GM21526 (cell line): ENCODE measurements at regions not wholly inside any gene's neighbourhood (a gene's known extent, or its start where the extent isn't known, plus 50 kb on each side); places are given as distances from the start of the nearest gene placed in this dataset.
"Not testable (repeated sequence)": the region's sequence is repeated elsewhere in the genome, so short reads cannot be mapped to it uniquely, and the experiment has no call there.

Experiments used
- ATAC-seq: cut with Tn5 transposase; IDR thresholded peaks from one replicate; pipeline ENCODE4 v1.9.1; 2021; ENCODE audit warnings: moderate library complexity; ENCODE audit not compliant: unreplicated experiment, low FRiP score

DNA sequence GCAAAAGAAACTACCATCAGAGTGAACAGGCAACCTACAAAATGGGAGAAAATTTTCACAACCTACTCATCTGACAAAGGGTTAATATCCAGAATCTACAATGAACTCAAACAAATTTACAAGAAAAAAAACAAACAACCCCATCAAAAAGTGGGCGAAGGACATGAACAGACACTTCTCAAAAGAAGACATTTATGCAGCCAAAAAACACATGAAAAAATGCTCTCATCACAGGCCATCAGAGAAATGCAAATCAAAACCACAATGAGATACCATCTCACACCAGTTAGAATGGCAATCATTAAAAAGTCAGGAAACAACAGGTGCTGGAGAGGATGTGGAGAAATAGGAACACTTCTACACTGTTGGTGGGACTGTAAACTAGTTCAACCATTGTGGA is 170.1 kb downstream of the MEX3B start:
- not testable (repeated sequence) for ATAC-seq

DNA sequence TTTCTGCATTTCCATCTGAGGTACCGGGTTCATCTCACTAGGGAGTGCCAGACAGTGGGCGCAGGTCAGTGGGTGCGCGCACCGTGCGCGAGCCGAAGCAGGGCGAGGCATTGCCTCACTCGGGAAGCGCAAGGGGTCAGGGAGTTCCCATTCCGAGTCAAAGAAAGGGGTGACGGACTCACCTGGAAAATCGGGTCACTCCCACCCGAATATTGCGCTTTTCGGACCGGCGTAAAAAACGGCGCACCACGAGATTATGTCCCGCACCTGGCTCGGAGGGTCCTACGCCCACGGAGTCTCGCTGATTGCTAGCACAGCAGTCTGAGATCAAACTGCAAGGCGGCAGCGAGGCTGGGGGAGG is 175.1 kb downstream of the MEX3B start:
- ATAC-seq: not testable (repeated sequence)

DNA sequence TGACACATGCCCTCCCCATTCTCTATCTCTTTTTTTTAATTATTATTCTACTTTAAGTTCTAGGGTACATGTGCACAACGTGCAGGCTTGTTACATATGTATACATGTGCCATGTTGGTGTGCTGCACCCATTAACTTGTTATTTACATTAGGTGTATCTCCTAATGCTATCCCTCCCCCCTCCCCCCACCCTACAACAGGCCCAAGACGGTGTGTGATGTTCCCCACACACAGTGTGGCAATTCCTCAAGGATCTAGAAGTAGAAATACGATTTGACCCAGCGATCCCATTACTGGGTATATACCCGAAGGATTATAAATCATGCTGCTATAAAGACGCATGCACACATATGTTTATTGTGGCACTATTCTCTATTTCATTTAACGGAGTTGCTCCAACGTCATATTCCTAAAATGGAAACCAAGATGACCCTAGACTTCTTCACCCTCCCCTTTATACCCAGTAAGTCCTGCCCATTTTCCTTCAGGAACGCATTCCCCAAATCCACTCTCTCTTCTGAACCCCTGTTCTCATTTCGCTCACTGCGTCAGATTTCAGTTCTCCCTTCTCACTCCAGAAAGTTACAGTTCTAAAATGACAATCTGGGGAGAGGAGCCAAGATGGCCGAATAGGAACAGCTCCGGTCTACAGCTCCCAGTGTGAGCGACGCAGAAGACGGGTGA is 175.6 kb downstream of the MEX3B start:
- not testable (repeated sequence) for ATAC-seq

DNA sequence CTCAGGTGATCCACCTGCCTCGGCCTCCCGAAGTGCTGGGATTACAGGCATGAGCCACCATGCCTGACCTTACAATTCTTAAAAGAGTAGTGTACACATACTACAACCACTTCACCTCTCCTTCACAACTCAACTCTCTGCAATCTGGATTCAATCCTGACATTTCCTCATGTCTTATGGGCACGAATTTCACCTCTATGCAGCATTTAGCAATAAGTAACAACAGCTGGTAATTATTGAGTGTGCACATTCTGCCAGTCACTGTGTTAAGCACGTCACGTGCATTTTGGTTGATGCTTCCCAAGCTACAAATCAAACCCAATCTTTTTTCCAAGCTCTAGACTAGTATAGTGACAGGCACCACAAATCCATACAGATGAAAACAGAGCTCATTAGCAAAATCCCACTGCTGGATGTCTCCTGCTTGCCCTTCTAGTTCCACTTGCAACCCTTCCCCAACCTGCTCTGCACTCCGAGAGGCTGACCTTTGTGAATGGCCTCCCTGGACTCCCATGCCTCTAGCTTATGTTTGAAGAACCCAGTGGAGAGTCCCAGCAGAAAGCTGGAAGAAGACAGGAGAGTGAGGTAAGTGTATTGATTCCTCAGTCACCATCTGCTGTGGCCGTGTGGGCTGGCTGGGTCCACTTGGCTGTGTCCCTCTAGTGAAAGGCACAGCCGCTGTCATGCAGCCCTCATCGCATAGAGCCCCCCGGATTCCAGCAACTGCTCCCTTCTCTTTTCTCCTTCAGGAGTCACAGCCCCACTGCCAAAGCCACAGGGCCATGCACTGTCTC is 176.5 kb downstream of the MEX3B start:
- ATAC-seq: no peak

DNA sequence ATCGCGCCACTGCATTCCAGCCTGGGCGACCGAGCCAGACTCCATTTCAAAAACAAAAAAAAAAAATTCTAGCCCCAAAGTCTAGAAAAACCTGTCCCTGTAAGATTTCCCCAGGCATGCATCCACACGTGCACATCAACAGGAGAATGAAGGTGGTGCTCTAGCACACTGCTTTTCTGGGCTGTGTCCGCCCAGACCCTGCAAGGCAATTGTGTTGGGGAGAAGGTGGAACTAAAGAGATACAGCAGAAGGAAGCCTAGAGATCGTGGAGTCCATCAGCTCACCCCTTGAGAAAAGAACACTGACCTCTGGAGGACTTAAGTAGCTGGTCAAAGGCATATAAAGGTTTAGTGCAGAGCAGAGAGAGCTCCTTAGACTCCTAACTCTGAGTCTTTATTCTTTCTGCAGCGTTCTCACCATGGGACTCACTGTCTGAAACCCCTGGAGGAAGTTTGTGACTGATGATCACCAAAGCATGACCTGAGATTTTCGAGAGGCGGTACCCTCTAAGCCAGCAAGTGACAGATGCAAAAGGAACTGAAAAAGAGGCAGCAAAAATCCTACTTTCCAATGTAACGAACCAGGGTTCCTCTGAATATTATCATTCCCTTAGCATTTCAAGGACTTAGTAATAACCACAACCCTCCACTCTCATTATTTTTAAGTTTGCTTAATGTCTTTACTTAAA is 179.8 kb downstream of the MEX3B start:
- ATAC-seq: peak; percentile 99

DNA sequence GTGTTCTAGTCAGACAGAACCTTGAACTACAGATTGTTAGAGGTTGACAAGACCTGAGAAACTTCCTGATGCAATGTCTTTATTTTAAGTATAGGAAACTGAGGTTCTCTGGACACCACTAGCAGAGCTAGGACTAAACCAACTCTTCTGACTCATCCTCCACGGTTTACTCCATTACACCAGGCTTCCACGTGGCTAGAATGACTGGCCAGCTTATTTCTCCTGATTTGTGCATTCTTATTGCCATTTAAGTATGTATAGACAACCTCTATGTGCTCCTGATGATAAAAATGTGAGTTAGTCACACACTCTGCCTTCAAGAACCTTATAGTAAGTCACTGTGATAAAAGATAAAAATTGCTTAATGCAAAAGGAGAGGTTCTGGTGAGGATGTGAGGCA is 182.7 kb downstream of the MEX3B start:
- ATAC-seq: no peak

DNA sequence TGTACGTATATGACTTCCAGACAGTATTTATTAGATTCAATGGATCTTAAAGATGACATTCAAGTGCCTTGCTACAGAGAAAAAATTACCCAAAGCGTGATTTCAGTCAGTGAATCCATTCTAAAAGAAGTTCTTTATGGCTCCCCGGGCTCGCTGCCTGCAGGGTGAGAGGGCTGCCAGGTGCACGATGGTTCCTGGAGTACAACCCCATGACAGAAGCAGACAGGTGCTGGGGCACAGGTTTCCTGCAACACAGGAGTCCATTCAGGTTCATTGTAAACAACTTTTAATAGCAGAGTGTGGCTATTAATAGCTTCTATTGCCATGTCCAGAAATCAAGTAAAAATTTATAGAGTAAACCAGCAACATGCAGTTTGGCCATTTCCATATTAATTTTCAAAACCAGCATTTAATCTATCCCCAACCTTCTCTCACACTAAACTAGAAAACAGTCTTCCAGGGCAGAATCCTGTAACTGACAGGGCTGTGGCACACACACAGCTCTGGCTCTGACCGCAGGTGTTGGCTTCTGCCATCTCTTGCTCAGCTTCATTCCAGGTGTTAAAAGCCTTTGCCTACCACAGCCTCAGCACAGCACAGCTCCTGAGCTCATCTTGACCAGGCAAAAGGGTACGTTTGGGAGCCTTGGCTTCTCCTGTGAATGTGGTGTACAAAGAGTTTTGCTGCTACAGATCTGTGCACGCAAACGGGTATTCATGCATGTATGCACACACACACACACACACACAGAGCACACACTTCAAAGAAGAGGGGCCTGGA is 185.9 kb downstream of the MEX3B start:
- no peak for ATAC-seq

DNA sequence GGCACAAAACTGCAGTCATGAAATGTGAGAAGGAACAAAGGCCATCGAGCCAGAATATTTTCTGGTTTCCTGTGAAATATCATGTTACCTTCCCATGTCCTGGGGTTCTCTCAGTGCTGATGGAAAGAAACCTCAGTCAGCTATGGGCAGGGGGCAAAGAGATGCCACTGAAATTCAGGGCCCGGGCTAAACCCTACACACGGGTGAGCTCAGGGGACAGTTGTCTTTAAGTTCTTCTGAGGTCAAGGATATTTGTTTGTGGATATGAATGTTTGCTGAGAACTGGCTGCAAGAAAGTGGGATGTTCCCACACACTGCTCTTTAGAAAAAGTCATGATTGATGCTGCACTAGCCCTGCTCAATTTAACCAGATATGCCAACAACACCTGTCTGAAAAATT is 187.2 kb downstream of the MEX3B start:
- ATAC-seq: no peak

DNA sequence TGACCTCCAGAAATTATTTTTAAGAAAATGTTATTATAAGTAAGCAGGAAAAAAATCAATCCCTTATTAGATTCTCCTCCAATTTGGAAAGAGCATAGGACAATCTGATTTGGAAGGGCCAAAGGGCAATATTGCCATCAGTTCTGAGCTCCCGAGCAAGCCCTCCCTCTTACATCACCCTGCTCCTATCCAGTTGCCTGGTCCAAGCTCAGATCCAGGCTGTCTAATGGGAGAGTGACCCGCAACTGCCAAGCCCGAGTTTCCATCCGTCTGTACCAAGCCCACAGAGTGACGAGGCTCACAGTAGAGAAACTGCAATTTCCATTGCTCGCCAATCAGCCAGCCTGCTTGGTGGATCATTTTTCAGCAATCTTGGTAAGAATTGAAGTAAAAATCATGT is 187.7 kb downstream of the MEX3B start:
- no peak for ATAC-seq

DNA sequence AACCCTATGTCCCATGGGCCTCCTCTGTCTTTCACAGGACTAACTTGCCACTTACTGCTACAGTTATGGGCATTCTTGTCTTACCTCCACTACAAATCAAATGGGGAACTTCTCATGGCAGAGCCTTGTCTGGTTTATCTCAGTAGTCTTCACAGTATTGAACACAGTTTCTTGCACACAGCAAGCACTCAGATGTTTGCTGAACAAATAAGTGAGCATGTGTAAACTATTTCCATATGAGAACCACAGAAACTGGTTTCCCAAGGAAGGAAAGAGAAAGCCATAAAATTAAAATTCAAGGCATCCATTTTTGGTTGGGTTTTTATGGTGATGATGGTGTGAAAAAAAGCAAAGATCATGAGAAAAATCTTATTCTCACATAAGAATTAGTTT is 189.2 kb downstream of the MEX3B start:
- no peak for ATAC-seq

DNA sequence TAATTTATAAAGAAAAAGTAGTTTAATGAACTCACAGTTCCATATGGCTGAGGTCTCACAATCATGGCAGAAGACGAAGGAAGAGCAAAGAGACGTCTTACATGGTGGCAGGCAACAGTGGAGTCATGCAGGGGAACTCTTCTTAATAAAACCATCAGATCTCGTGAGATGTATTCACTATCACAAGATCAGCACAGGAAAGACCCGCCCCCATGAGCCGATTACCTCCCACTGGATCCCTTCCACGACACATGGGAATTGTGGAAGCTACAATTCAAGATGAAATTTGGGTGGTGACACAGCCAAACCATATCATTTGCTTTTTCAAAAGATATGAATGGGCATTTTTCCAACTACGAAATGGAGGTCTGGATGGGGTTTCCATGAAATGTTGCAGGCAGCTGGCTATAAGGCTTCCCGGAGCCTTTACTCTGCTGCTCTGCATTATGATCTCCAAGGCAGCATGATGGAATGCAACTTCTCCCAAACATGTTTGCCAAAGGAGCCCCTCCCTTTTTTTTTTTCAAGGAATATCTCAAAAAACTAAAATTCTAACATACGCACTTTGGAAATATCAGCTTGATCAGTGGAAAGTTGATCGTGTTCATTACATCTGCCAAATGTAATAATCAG is 189.7 kb downstream of the MEX3B start:
- no peak for ATAC-seq

DNA sequence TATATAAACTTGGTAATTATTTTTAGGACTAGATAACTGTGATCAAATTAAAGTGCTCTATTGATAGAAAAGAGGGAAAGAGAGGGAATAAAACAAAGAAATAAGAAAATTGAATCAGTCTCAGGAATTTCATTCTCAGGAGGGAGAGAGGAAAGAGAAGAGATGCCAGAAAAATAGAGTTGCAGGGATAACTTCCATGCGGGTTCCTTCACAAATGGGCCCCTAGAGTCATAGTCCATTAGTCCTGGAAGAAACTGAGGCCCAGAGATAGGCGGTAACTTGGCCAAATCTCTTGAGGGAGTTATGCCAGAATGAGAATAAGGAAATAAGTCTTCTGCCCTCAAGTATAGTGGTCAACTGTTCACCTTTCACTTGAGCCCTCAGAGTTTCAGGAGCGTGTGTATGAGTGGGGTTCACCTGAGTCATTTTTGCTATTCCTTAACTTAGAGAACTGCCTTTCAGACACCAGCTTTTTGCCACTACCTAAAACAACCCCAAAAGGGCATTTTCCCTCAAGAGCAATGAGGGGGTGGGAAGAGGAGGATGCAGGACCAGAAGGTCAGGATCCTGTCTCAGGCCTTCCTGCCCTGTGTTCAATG is 192.6 kb downstream of the MEX3B start:
- no peak for ATAC-seq

DNA sequence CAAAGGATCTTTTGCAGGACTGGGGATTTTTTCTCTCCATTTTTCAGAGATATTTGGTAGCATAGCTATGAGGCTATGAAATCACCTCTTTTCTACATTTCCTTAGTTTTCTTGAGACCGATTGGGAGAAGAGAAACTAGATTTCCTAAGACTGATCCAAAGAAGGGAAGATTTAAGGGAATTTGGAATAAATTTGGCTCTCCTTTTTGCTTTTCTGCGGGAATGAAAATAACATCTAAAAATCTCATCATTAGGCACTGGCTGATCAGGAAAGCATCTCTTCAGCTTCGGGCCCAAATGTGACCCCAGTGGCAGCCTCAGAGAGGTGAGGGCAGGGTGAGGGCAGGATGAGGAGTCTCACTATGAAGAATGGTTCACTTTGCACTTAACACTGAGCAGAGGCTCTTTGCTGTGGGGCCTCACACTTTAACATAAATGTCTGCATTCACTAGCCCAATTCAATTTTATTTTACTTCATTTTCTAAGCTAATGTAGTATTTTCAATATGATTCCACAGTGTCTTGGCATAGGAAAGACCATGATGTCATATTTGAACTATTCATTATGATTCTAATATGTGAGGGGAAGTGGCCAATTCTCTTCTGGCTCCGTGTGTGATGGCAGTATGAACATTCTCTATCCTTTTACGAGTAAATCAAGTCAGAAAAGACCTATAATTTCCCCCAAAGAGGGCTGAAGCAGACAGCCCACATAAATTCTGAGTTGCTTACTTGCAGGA is 193.2 kb downstream of the MEX3B start:
- ATAC-seq: no peak

DNA sequence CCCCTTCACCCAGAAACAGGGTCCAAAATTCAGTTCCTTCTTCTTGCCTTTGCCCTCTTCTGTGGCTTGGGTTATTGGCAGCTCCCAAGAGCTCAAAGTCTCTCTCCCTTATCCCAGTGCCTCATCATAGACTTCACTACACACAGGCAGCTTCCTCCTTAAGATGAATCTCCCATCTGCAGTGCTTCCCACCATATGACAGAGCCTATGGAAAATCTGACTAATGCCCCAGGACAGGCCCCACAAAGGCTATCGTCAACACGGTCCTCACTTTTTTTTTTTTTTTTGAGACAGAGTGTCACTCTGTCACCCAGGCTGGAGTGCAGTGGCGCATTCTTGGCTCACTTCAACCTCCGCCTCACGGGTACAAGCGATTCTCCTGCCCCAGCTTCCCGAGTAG is 194.1 kb downstream of the MEX3B start:
- no peak for ATAC-seq

DNA sequence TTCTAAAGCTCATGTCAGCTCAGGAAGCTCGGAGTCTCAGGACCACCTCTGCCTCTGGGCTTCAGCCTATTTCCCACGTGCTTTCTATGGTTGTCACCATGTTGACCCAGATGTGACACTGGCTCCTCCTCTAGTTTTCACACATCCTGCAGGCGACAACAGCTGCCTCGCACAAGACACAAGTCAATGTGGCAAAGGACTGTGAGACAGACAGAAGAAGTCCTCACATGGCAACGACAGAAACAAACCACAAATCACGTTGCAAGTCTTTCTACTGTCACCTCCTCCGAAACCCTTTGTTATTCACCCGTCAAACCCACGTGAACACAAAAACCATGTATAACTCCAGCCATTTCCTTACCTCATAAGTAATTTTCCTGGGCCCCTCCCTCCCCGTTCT is 194.5 kb downstream of the MEX3B start:
- ATAC-seq: no peak

DNA sequence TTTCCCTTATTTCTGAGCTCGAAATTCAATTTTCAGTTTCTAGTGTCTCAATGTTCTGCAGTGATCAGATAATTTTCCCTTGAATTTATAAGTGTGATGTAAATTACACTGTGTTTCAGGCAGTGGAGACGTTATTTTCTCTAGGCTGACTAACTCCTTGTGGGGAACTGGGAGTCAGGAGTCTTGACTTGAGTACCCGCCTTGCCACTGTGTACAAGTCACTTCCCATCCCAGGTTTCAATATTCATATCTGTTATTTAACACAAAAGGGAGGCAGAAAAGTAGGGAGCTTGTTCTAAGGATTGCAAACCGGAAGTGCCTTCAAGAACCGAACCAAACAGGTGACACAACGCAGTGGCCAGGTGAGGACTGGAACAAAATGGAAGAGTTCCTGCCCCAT is 196.5 kb downstream of the MEX3B start:
- ATAC-seq: no peak

DNA sequence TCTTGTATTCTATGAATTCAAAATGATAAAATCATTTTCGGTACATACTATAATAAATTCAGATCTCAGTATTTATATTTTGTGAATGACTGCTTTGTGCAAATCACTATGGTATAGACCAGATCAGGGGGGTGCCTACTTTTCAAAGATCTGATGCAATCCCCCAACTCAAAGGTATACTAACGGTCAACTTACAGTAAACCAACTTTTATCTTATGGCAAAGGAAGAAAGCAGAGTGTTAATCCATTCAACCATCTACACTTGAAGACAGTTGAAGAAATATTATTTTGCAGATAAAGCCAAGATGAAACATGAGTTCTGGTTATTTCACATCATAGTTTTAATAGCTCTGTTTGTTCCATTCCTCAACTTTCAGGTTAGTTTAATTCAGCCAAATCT is 197.1 kb downstream of the MEX3B start:
- no peak for ATAC-seq

DNA sequence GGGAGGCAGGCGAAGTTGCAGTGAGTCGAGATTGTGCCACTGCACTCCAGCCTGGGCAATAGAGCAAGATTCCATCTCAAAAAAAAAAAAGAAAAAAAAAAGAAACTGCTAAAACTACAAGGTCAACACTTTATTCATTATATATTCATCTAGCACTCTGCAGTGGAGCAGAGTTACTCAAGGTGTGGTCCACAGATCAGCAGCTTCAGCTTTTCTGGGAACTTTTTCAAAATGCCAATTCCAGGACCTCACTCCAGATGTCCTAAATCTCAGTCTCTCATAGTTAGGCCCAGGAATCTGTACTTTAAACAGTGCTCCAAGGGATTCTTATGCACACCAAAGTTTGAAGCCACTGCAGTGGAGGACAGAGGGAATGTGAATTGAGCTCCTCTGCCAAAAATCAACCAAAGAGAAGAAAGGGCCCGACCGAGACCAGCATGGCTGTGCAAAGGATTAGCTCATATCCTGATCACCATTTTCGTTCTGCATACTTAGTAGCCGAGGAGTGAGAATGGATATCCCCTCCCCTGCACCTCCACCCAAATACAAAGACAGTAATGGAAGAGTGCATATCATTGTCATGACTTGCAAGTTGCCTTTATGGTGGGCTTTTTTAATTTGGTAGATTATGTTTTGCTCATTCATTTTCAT is 201.9 kb downstream of the MEX3B start:
- no peak for ATAC-seq

DNA sequence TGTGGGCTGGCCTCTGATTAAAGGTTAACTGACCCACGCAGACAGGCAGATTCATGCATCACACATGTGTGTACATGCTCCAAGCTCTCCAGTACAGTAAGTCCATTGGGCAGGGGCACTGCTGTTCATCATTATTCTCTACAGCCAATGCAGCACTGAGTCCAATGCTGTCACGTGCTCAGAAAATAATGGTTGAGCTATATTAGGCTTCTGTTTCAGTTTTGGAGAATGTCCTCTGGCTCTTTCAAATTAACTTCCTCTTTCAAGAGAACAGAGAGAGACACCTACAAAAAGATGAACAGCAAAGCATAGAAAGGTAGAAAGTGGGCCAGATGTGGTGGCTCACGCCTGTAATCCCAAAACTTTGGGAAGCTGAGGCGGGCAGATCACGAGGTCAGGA is 202.6 kb downstream of the MEX3B start:
- ATAC-seq: peak; percentile 91
